ENCODE measurements at regions not wholly inside any gene's neighbourhood (a gene's known extent, or its start where the extent isn't known, plus 50 kb on each side); places are given as distances from the start of the nearest gene placed in this dataset.
A peak's percentile ranks its signal among the peaks of the same experiment; 100 is the strongest.

DNA sequence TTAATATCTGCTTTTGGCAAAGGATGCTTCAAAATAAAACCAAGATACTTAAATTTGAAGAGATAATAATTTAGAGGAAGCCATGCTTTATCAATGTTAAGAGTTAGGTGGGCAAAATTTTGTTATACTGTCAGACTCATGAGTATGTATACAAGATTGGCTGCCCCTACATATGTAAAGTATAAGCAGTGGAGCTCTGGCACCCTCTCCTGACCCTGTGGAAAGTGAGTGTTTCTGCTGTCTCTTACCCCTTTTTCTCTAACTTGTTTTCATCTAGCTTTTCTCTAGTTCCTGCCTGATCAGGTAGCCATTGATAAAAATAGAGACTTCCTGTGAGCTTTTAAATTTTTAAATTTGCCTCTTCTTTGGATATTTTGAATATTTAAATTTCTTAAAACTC is 710.9 kb upstream of the SPRY2 start:
- Histone ChIP-seq H3K27me3 (ENCODE audit: insufficient read depth, low read length) (no peaks in the 10 kb centered on the region), H3K36me3 (ENCODE audit: insufficient read depth, low read length) (no peaks in the 10 kb centered on the region)

DNA sequence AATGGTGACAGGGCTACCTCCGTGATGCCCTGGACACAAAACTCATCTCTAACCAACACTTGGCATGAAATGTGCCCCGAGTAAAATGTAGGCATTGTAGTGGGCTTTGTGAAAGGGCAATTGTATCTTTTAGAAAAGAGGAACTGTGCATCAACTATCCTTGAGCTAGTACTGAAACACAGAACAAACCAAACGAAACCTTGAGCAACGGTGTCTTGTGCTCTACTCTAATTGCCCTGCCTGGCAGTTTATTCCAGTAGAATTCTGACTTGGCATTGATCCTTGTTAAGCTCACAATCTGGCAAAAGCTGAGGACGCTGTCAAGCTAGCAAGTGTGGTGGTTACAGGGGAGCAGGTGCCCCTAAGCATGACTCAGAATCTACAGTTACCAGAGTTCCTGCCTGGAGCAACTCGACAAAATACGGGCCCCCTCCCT is 707.1 kb upstream of the SPRY2 start:
- Histone ChIP-seq H2AFZ (ENCODE audit: low read length, unreplicated experiment) (no peak overlapping the region), H3K27ac (ENCODE audit: low read depth, low read length) (no peak overlapping the region), H3K4me3 (ENCODE audit: low read depth, low read length) (no peak overlapping the region), H3K27me3 (ENCODE audit: insufficient read depth, low read length) (no peaks in the 10 kb centered on the region), H3K36me3 (ENCODE audit: insufficient read depth, low read length) (no peaks in the 10 kb centered on the region), H3K4me1 (ENCODE audit: control insufficient read depth, insufficient read depth, low read length, unreplicated experiment) (no peaks in the 10 kb centered on the region), H3K79me2 (ENCODE audit: control insufficient read depth, insufficient read depth, low read length, unreplicated experiment) (no peaks in the 10 kb centered on the region)

More for the DNA sequence above, 710.9 kb upstream of the SPRY2 start:
- no peak overlapping the region for H3K27ac ChIP-seq (ENCODE audit: low read depth, low read length)
- H3K79me2 ChIP-seq (ENCODE audit: control insufficient read depth, insufficient read depth, low read length, unreplicated experiment): no peaks in the 10 kb centered on the region
- no peaks in the 10 kb centered on the region for H3K4me1 ChIP-seq (ENCODE audit: control insufficient read depth, insufficient read depth, low read length, unreplicated experiment)
- H2AFZ ChIP-seq (ENCODE audit: low read length, unreplicated experiment): no peak overlapping the region
- H3K4me3 ChIP-seq (ENCODE audit: low read depth, low read length): no peak overlapping the region

DNA sequence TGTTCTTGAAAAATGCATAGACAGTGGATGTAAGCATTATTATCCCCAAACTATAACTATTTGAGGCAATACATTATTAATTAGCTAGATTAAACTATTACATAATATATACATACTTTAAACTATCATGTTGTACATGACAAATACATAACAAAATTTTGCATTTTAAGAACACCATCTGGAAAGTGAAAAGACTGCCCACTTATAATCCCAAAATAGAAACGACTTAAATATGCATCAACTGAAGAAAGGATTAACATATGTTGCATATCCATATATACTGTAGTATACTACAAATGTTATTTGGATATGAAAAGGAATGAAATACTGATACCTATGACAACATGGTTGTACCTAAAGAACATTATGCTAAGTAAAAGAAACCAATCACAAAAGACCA is 700.8 kb upstream of the SPRY2 start:
- H3K36me3 ChIP-seq (ENCODE audit: insufficient read depth, low read length): no peaks in the 10 kb centered on the region

DNA sequence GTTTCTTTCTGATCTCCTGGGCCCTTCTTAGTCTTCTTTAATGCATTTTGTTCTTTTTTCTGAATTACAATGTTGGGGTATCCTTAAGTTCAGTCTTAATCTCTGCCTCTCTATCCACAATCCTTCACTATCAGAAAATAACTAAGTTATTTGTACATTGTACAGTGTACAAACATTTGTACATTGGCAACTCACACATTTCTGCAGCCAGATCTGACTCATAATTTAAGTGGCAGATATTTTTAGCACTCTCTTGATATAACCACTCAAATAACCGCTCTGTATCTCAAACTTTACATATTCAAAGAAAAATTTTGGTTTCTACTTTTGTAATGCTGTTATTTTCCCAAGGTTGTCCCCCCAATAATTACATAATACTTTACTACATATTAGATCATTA is 691.1 kb upstream of the SPRY2 start:
- Histone ChIP-seq H3K4me3 (ENCODE audit: low read depth, low read length) (no peak overlapping the region), H3K36me3 (ENCODE audit: insufficient read depth, low read length) (no peaks in the 10 kb centered on the region), H3K27me3 (ENCODE audit: insufficient read depth, low read length) (no peaks in the 10 kb centered on the region), H3K27ac (ENCODE audit: low read depth, low read length) (no peak overlapping the region), H3K79me2 (ENCODE audit: control insufficient read depth, insufficient read depth, low read length, unreplicated experiment) (no peaks in the 10 kb centered on the region), H3K4me1 (ENCODE audit: control insufficient read depth, insufficient read depth, low read length, unreplicated experiment) (no peaks in the 10 kb centered on the region), H2AFZ (ENCODE audit: low read length, unreplicated experiment) (no peak overlapping the region)

More for the DNA sequence above, 700.8 kb upstream of the SPRY2 start:
- Histone ChIP-seq H3K27me3 (ENCODE audit: insufficient read depth, low read length) (no peaks in the 10 kb centered on the region), H3K27ac (ENCODE audit: low read depth, low read length) (no peak overlapping the region), H3K79me2 (ENCODE audit: control insufficient read depth, insufficient read depth, low read length, unreplicated experiment) (no peaks in the 10 kb centered on the region), H3K4me1 (ENCODE audit: control insufficient read depth, insufficient read depth, low read length, unreplicated experiment) (no peaks in the 10 kb centered on the region), H3K4me3 (ENCODE audit: low read depth, low read length) (no peak overlapping the region), H2AFZ (ENCODE audit: low read length, unreplicated experiment) (no peak overlapping the region)

DNA sequence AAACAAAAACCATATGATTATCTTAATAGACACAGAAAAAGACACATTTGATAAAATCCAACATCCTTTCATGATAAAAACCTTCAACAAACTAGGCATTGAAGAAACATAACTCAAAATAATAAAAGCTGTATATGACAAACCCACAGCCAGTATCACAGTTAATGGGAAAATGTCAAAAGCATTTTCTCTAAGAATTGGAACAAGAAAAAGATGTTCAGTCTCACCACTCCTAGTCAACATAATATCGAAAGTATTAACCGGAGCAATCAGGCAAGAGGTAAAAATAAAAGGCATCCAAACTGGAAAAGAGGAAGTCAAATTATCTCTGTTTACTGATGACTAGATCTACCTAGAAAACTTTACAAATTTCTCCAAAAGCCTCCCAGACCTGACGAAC is 684.2 kb upstream of the SPRY2 start:
- Histone ChIP-seq H3K79me2 (ENCODE audit: control insufficient read depth, insufficient read depth, low read length, unreplicated experiment) (no peaks in the 10 kb centered on the region), H3K4me1 (ENCODE audit: control insufficient read depth, insufficient read depth, low read length, unreplicated experiment) (no peaks in the 10 kb centered on the region), H2AFZ (ENCODE audit: low read length, unreplicated experiment) (no peak overlapping the region), H3K36me3 (ENCODE audit: insufficient read depth, low read length) (no peaks in the 10 kb centered on the region), H3K4me3 (ENCODE audit: low read depth, low read length) (no peak overlapping the region), H3K27me3 (ENCODE audit: insufficient read depth, low read length) (no peaks in the 10 kb centered on the region), H3K27ac (ENCODE audit: low read depth, low read length) (no peak overlapping the region)

DNA sequence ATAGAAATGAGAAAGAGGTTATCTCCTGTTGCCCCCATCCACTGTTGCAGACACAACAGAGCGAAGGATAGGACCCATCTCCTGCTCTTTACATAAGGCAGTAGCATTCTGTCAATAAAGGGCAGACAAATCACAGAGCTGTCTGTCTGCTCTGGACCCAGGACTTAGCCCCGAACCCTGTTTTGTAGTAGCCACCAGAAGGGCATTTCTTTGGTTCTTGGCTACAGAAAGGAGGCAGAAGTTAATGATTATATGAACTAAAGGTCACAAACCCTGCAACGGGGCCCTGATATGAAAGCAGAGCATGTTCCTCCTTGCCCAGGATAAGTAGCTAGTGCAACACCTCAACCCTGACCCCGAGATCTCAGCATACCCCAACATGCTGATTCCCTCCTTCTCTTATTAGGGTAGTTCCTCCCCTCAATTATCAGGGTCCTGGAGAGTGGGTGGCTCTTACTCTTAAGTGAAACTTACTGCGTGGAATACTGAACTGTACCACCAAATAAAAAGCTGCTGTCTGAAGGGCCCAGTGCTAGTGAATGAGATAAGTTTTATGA is 680.4 kb upstream of the SPRY2 start:
- Histone ChIP-seq H3K4me1 (ENCODE audit: control insufficient read depth, insufficient read depth, low read length, unreplicated experiment) (no peaks in the 10 kb centered on the region), H2AFZ (ENCODE audit: low read length, unreplicated experiment) (no peak overlapping the region), H3K79me2 (ENCODE audit: control insufficient read depth, insufficient read depth, low read length, unreplicated experiment) (no peaks in the 10 kb centered on the region), H3K27me3 (ENCODE audit: insufficient read depth, low read length) (no peaks in the 10 kb centered on the region), H3K27ac (ENCODE audit: low read depth, low read length) (no peak overlapping the region), H3K4me3 (ENCODE audit: low read depth, low read length) (no peak overlapping the region), H3K36me3 (ENCODE audit: insufficient read depth, low read length) (no peaks in the 10 kb centered on the region)

DNA sequence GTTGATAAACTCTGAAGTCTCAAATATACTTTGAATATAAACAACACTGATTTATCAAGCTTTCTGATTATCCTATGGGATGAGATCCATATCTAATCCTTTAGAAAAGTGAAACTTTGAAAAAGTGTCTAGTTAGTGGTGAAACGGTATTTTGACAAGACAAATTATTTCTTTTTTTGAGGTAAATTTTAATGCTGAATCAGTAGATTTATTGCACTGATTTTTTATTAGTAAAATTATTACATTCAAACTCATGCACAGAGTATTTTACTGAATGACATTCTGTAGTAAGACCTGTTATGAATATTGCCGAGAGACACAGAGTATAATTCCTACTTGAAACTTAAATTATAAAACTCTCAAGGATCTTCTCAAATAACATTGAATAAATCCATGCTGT is 679.1 kb upstream of the SPRY2 start:
- no peaks in the 10 kb centered on the region for H3K79me2 ChIP-seq (ENCODE audit: control insufficient read depth, insufficient read depth, low read length, unreplicated experiment)
- no peaks in the 10 kb centered on the region for H3K4me1 ChIP-seq (ENCODE audit: control insufficient read depth, insufficient read depth, low read length, unreplicated experiment)
- H3K27ac ChIP-seq (ENCODE audit: low read depth, low read length): no peak overlapping the region
- H3K27me3 ChIP-seq (ENCODE audit: insufficient read depth, low read length): no peaks in the 10 kb centered on the region
- H3K4me3 ChIP-seq (ENCODE audit: low read depth, low read length): no peak overlapping the region
- H3K36me3 ChIP-seq (ENCODE audit: insufficient read depth, low read length): no peaks in the 10 kb centered on the region
- H2AFZ ChIP-seq (ENCODE audit: low read length, unreplicated experiment): no peak overlapping the region

DNA sequence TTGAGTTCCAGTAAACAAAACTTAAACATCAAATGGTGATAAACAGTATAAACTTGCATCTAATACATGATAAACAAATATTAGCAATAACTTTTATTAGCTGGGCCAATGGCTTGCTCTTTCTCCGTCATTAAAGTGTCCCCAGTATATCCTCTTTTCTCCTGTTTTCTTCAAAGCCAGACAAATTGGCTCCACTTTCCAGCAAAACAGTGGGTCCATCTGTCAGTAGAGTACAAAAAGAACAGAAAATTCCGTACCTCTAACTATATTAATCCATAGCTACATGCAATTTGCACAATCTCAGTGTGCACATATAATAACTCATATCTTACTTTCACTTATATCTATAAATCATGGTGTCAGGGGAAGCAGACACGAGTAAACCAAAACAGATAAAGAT is 678.0 kb upstream of the SPRY2 start:
- H3K4me3 ChIP-seq (ENCODE audit: low read depth, low read length): no peak overlapping the region
- no peak overlapping the region for H3K27ac ChIP-seq (ENCODE audit: low read depth, low read length)

DNA sequence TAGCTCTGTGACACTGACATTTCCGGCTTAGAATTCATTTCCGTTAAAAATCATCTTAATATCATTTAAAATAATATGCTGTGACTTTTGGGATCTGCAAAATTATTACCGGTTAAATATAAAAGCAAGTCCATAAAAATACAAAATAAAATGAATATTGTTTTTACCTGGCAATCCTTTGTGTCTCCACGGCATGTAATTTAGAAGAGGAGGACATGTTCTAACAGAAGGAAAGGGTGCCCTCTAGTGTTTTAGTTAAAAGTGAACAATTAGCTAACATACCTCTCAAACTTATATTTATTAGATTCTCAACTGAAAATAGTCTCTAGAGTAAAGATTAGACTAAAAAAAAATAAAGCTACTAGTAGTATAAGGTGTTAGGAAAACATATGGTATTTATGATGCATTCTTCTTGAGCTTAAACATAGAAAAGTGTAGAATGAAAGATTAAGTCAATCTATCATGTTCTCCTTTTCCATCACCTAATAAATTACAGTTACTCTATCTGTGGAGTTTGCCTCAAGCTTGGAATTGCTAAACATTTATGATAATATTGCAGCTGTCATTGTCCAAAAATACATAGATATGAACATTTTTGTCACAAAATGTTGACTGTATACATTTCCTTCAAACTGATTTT is 676.7 kb upstream of the SPRY2 start:
- no peaks in the 10 kb centered on the region for H3K27me3 ChIP-seq (ENCODE audit: insufficient read depth, low read length)
- no peaks in the 10 kb centered on the region for H3K4me1 ChIP-seq (ENCODE audit: control insufficient read depth, insufficient read depth, low read length, unreplicated experiment)
- no peaks in the 10 kb centered on the region for H3K79me2 ChIP-seq (ENCODE audit: control insufficient read depth, insufficient read depth, low read length, unreplicated experiment)
- peak overlapping the region; percentile 36 for H2AFZ ChIP-seq (ENCODE audit: low read length, unreplicated experiment)
- H3K36me3 ChIP-seq (ENCODE audit: insufficient read depth, low read length): no peaks in the 10 kb centered on the region
- H3K4me3 ChIP-seq (ENCODE audit: low read depth, low read length): no peak overlapping the region
- H3K27ac ChIP-seq (ENCODE audit: low read depth, low read length): no peak overlapping the region

More for the DNA sequence above, 678.0 kb upstream of the SPRY2 start:
- no peaks in the 10 kb centered on the region for H3K27me3 ChIP-seq (ENCODE audit: insufficient read depth, low read length)
- no peaks in the 10 kb centered on the region for H3K79me2 ChIP-seq (ENCODE audit: control insufficient read depth, insufficient read depth, low read length, unreplicated experiment)
- H2AFZ ChIP-seq (ENCODE audit: low read length, unreplicated experiment): no peak overlapping the region
- H3K36me3 ChIP-seq (ENCODE audit: insufficient read depth, low read length): no peaks in the 10 kb centered on the region
- H3K4me1 ChIP-seq (ENCODE audit: control insufficient read depth, insufficient read depth, low read length, unreplicated experiment): no peaks in the 10 kb centered on the region

DNA sequence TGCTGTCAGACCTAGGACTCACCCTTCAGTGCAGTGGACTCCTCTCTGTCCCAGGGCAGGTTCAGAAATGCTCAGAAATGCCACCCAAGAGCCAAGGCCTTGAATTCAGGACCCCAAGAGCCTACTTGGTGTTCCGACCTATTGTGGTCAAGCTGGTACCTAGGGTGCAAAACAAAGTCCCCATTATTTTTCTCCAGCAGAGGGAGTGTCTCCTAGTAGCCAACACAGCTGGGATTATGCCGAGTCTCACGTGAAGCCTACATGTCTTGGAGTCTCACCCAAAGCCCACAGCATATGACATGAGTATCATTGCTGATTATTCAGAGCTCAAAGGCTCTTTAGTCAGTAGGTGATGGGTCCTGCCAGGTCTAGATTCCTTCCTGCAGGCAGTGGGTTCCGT is 671.1 kb upstream of the SPRY2 start:
- Histone ChIP-seq H3K27me3 (ENCODE audit: insufficient read depth, low read length) (no peaks in the 10 kb centered on the region), H2AFZ (ENCODE audit: low read length, unreplicated experiment) (no peak overlapping the region), H3K4me3 (ENCODE audit: low read depth, low read length) (no peak overlapping the region), H3K79me2 (ENCODE audit: control insufficient read depth, insufficient read depth, low read length, unreplicated experiment) (no peaks in the 10 kb centered on the region), H3K36me3 (ENCODE audit: insufficient read depth, low read length) (no peaks in the 10 kb centered on the region), H3K27ac (ENCODE audit: low read depth, low read length) (no peak overlapping the region), H3K4me1 (ENCODE audit: control insufficient read depth, insufficient read depth, low read length, unreplicated experiment) (no peaks in the 10 kb centered on the region)

DNA sequence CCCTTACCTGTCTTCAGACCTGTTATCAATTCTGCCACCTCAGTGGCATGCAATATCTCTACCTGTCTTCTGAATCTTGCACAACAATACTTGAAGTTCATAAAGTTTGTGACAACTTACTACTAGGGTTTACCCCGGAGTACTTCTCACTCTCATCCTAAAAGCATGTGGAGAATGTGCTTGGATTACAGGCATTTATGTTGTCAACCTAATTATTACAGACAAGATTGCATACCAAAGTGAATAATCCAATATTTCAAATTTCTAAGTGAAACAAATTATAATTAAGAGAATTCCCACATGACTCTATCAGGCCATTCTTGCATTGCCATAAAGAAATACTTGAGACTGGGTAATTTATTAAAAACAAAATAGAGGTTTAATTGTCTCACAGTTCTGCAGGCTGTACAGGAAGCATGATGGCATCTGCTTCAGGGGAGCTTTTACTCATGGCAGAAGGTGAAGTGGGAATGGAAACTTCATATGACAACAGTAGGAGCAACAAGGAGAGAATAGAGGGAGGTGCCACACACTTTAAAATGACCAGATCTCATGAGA is 661.0 kb upstream of the SPRY2 start:
- no peak overlapping the region for H3K4me3 ChIP-seq (ENCODE audit: low read depth, low read length)
- no peaks in the 10 kb centered on the region for H3K36me3 ChIP-seq (ENCODE audit: insufficient read depth, low read length)
- H3K4me1 ChIP-seq (ENCODE audit: control insufficient read depth, insufficient read depth, low read length, unreplicated experiment): no peaks in the 10 kb centered on the region
- no peak overlapping the region for H3K27ac ChIP-seq (ENCODE audit: low read depth, low read length)
- no peak overlapping the region for H2AFZ ChIP-seq (ENCODE audit: low read length, unreplicated experiment)
- no peaks in the 10 kb centered on the region for H3K79me2 ChIP-seq (ENCODE audit: control insufficient read depth, insufficient read depth, low read length, unreplicated experiment)
- no peaks in the 10 kb centered on the region for H3K27me3 ChIP-seq (ENCODE audit: insufficient read depth, low read length)

Data from ACC112 (cell line).